K562 (cell line): ENCODE measurements at regions not wholly inside any gene's neighbourhood (a gene's known extent, or its start where the extent isn't known, plus 50 kb on each side); places are given as distances from the start of the nearest gene placed in this dataset.
A peak's percentile ranks its signal among the peaks of the same experiment; 100 is the strongest.

Source experiments
- ATAC-seq: fragments of 200-7000 bp; cut with Tn5 transposase; 3 replicates; pipeline ENCODE4 v1.9.1; 2020; ENCODE audit warnings: moderate library complexity
- BruUV-seq: library from RNA; stranded (reverse); fragments of 400-500 nt; replicated peaks from 2 replicates; lab custom pipeline; 2021; lab: Mats Ljungman, UMichigan
- CTCF ChIA-PET: fragments of 300-600 bp; formaldehyde crosslinking; extraction: SDS; loops from one replicate; lab custom pipeline; 2021; ENCODE audit warnings: low intra/inter-chr PET ratio; lab: Yijun Ruan, JAX
- POLR2A ChIA-PET: fragments of 300-600, 350-650 bp; sonication (Branson Sonifier 250); formaldehyde crosslinking; extraction: SDS; loops from one replicate; lab custom pipeline; 2021; ENCODE audit warnings: antibody characterized with exemption, inconsistent platforms; lab: Yijun Ruan, JAX
- DNase-seq, 4 experiments: peaks; one replicate each; pipeline versions ENCODE4 v3.0.0 to v3.0.0-alpha.2; 2011 to 2018; ENCODE audit warnings: low spot score in 3 of 4, mixed read lengths in 3 of 4; ENCODE audit errors: extremely low read depth in 1 of 4
- FAIRE-seq: peaks from 2 replicates; lab custom pipeline; 2011; peaks lifted over from hg19 to GRCh38; lab: Jason Lieb, UNC
- H2AFZ ChIP-seq: 2 replicates; pipeline ENCODE4 v1.6.0; 2011; ENCODE audit warnings: low read depth, low read length, control low read depth, inconsistent platforms
- H3K27ac ChIP-seq: fragments of 200-600 bp; 3 replicates; pipeline ENCODE4 v1.8.0; 2011; ENCODE audit warnings: low read depth, mild to moderate bottlenecking, control low read depth, inconsistent platforms, low read length, moderate library complexity, mixed read lengths; ENCODE audit errors: extremely low read depth
- H3K27me3 ChIP-seq, 2 experiments: fragments of 300-600 bp in 1 of 2; 2 replicates in 1 of 2; 3 replicates in 1 of 2; pipeline versions ENCODE4 v1.6.0 to v1.8.0; 2011; ENCODE audit warnings: inconsistent platforms in 2 of 2, low read length in 2 of 2, mild to moderate bottlenecking in 1 of 2, mixed read lengths in 1 of 2, moderate library complexity in 1 of 2; ENCODE audit not compliant: control insufficient read depth in 2 of 2, insufficient read depth in 2 of 2
- H3K36me3 ChIP-seq: fragments of 300-600 bp; 3 replicates; pipeline ENCODE4 v1.8.0; 2011; ENCODE audit warnings: mild to moderate bottlenecking, low read length, inconsistent platforms; ENCODE audit not compliant: control insufficient read depth, insufficient read depth
- H3K4me1 ChIP-seq, 2 experiments: fragments of 200-600 bp in 1 of 2; replicated peaks in 1 of 2; 2 replicates in 1 of 2; 3 replicates in 1 of 2; pipeline versions ENCODE4 v1.5.1 to v1.8.0; 2011; ENCODE audit warnings: inconsistent platforms in 2 of 2, low read length in 2 of 2, mild to moderate bottlenecking in 1 of 2, mixed read lengths in 1 of 2, moderate library complexity in 1 of 2; ENCODE audit not compliant: control insufficient read depth in 2 of 2, insufficient read depth in 2 of 2
- H3K4me2 ChIP-seq: 2 replicates; pipeline ENCODE4 v1.6.1; 2011; ENCODE audit warnings: low read length, control low read depth, inconsistent platforms, mixed read lengths; ENCODE audit not compliant: insufficient read depth
- H3K4me3 ChIP-seq: fragments of 200-600 bp; sonication (generic), shearing (Covaris generic); 2 replicates; pipeline ENCODE4 v1.5.1; 2016; ENCODE audit warnings: control low read depth, inconsistent platforms
- H3K79me2 ChIP-seq: fragments of 200-600 bp; 3 replicates; pipeline ENCODE4 v1.8.0; 2011; ENCODE audit warnings: low read length, inconsistent platforms; ENCODE audit not compliant: control insufficient read depth, insufficient read depth
- H3K9ac ChIP-seq, 2 experiments: 2 replicates each; pipeline versions ENCODE4 v1.6.0 to v1.6.1; 2011; ENCODE audit warnings: low read depth in 2 of 2, low read length in 2 of 2, control low read depth in 1 of 2, inconsistent platforms in 1 of 2, mild to moderate bottlenecking in 1 of 2, mixed read lengths in 1 of 2; ENCODE audit not compliant: insufficient read depth in 1 of 2
- H3K9me1 ChIP-seq: one replicate; pipeline ENCODE4 v1.6.0; 2011; ENCODE audit warnings: inconsistent platforms, mild to moderate bottlenecking, low read length, moderate library complexity; ENCODE audit not compliant: control insufficient read depth, insufficient read depth
- H3K9me3 ChIP-seq: replicated peaks from 2 replicates; pipeline ENCODE4 v1.5.1; 2011; ENCODE audit warnings: low read depth, low read length, inconsistent platforms; ENCODE audit not compliant: control insufficient read depth, insufficient read depth
- H4K20me1 ChIP-seq: replicated peaks from 2 replicates; pipeline ENCODE4 v1.6.1; 2011; ENCODE audit warnings: low read length, inconsistent platforms, mixed read lengths; ENCODE audit not compliant: control insufficient read depth, insufficient read depth
- ATF6 ChIP-seq: sonication (generic); formaldehyde crosslinking; IDR thresholded peaks from 2 replicates; pipeline ENCODE4 v1.4.0; 2020; ENCODE audit warnings: mild to moderate bottlenecking, missing genetic modification reagents
- MCM7 ChIP-seq, 2 experiments: fragments of 450-650 bp; IDR thresholded peaks; 2 replicates each; pipeline ENCODE4 v1.6.1; 2016 to 2018
- MEIS2 ChIP-seq: fragments of 450-650 bp; IDR thresholded peaks from 2 replicates; pipeline ENCODE4 v1.6.1; 2014; ENCODE audit warnings: mild to moderate bottlenecking; ENCODE audit not compliant: partially characterized antibody
- MNT ChIP-seq, 2 experiments: fragments of 450-650 bp; conservative IDR thresholded peaks; 2 replicates each; pipeline ENCODE4 v1.6.1; 2017; ENCODE audit warnings: mild to moderate bottlenecking in 2 of 2, moderate library complexity in 2 of 2
- NRF1 ChIP-seq, 2 experiments: fragments of 450-650 bp; IDR thresholded peaks in 1 of 2; conservative IDR thresholded peaks in 1 of 2; 2 replicates each; pipeline ENCODE4 v1.6.1; 2014; ENCODE audit warnings: mild to moderate bottlenecking in 2 of 2
- POLR2B ChIP-seq: fragments of 450-650 bp; IDR thresholded peaks from 2 replicates; pipeline ENCODE4 v1.6.1; 2018; ENCODE audit warnings: low read depth; ENCODE audit not compliant: partially characterized antibody
- RNF2 ChIP-seq: sonication (generic); IDR thresholded peaks from 2 replicates; pipeline ENCODE4 v1.6.1; 2016
- SRSF9 ChIP-seq: fragments of 200-400 bp; formaldehyde crosslinking; IDR thresholded peaks from 2 replicates; pipeline ENCODE4 v1.6.1; 2017; ENCODE audit warnings: low read depth, low read length, borderline replicate concordance
- ZNF274 ChIP-seq: IDR thresholded peaks from 2 replicates; pipeline ENCODE4 v1.6.1; 2011; ENCODE audit warnings: low read depth, mild to moderate bottlenecking, low read length, moderate library complexity, borderline replicate concordance
- WGBS: fragments of 100-300 bp; shearing (Covaris generic); methylation state at CpG from one replicate; pipeline ENCODE4 v1.1.6; 2016; ENCODE audit warnings: low coverage, mixed read lengths; ENCODE audit not compliant: insufficient coverage; ENCODE audit errors: missing lambda C conversion rate; 5-methylcytosine and 5-hydroxymethylcytosine counted together
- in situ Hi-C: fragments of 300-500 bp; cut with MboI; formaldehyde crosslinking; loops from 4 replicates; pipeline ENCODE4 v1.15.0; 2018; ENCODE audit warnings: inconsistent platforms, mixed read lengths
- intact Hi-C: fragments of 100-400 bp; cut with micrococcal nuclease; formaldehyde crosslinking; loops from 2 replicates; pipeline ENCODE4 v1.14.2; 2022
- TF ChIP-seq, protein P1 (sequence below): fragments of 250-450 bp; sonication (Bioruptor Pico); IDR thresholded peaks from 2 replicates; pipeline ENCODE4 v1.8.0; 2022; ENCODE audit warnings: inconsistent platforms, mild to moderate bottlenecking, moderate library complexity, borderline replicate concordance
- TF ChIP-seq, protein P2 (sequence below): fragments of 450-650 bp; IDR thresholded peaks from 2 replicates; pipeline ENCODE4 v1.6.1; 2016

GRCh38 chr19:46926170-46927071, 65.6 kb downstream of the ARHGAP35 start:
- DNase-seq, result no peak
- Histone ChIP-seq H3K9me1 (no peaks in the 10 kb centered on the region), H3K79me2 (peaks cover 69% of the 10 kb centered on the region), H3K27me3 (no peaks in the 10 kb centered on the region), H4K20me1 (no peaks in the 10 kb centered on the region; the same call in none of the 2 replicates), H3K4me3 (no peak overlapping the region), H3K9ac (no peak overlapping the region), H3K27ac (no peak overlapping the region), H3K4me2 (no peak overlapping the region), H3K4me1 (peaks cover 0 to 28% of the 10 kb centered on the region in 2 experiments; a peak in 3 of 5 replicates), H2AFZ (no peak overlapping the region), H3K36me3 (peaks cover 27% of the 10 kb centered on the region), H3K9me3 (no peaks in the 10 kb centered on the region)
- BruUV-seq, result no TSS peak
- ChIA-PET CTCF (no interaction called here), POLR2A (interaction anchor here (1.1 to 1.7 kb wide), 6 partner anchors 11 to 32 kb away, joined by 3 to 7 read pairs (median 5); no protein-coding TSS in a partner anchor)
- in situ Hi-C loops, result no loop called here
- WGBS, result 81% methylated on average over 9 of the region's 9 CpGs
- peak; percentile 72 for FAIRE-seq
- intact Hi-C loops, result loop anchor here (5.0 kb wide), 1 partner anchor 64 kb away; the partner anchor contains the start of gene ARHGAP35
- peak; percentile 33; the same call in 1 of the 3 replicates for ATAC-seq
- TF ChIP-seq POLR2B, result no peak
- TF ChIP-seq SRSF9, result no peak
- no peak for TF ChIP-seq MNT (conservative IDR thresholded peaks at IDR 0.05)
- TF ChIP-seq ZNF274, result no peak
- TF ChIP-seq, protein P1, sequence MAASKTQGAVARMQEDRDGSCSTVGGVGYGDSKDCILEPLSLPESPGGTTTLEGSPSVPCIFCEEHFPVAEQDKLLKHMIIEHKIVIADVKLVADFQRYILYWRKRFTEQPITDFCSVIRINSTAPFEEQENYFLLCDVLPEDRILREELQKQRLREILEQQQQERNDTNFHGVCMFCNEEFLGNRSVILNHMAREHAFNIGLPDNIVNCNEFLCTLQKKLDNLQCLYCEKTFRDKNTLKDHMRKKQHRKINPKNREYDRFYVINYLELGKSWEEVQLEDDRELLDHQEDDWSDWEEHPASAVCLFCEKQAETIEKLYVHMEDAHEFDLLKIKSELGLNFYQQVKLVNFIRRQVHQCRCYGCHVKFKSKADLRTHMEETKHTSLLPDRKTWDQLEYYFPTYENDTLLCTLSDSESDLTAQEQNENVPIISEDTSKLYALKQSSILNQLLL (CRISPR knock-in tag), result no peak
- TF ChIP-seq ATF6, result no peak
- TF ChIP-seq MCM7 (IDR thresholded peaks at IDR 0.05), result no peak
- TF ChIP-seq, protein P2, sequence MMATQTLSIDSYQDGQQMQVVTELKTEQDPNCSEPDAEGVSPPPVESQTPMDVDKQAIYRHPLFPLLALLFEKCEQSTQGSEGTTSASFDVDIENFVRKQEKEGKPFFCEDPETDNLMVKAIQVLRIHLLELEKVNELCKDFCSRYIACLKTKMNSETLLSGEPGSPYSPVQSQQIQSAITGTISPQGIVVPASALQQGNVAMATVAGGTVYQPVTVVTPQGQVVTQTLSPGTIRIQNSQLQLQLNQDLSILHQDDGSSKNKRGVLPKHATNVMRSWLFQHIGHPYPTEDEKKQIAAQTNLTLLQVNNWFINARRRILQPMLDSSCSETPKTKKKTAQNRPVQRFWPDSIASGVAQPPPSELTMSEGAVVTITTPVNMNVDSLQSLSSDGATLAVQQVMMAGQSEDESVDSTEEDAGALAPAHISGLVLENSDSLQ, result peak; percentile 85
- no peak for TF ChIP-seq RNF2
- TF ChIP-seq NRF1 (conservative IDR thresholded peaks at IDR 0.05 in 1 of 2, IDR thresholded peaks at IDR 0.05 in 1 of 2), result no peak
- TF ChIP-seq MEIS2, result peak; percentile 66
